Prostate gland (tissue), 2 donors: ENCODE measurements at regions not wholly inside any gene's neighbourhood (a gene's known extent, or its start where the extent isn't known, plus 50 kb on each side); places are given as distances from the start of the nearest gene placed in this dataset.

Source experiments
- CTCF ChIP-seq, 4 experiments: fragments of 200-600 bp in 2 of 4; fragments of 450-650 bp in 2 of 4; sonication (generic) in 2 of 4; IDR thresholded peaks; 1 replicate in 3 of 4; 2 replicates in 1 of 4; pipeline ENCODE4 v1.5.1; 2016 to 2019; ENCODE audit warnings: antibody characterized with exemption in 4 of 4, mild to moderate bottlenecking in 2 of 4, moderate library complexity in 2 of 4
- POLR2AphosphoS5 ChIP-seq: sonication (generic); formaldehyde crosslinking; IDR thresholded peaks from one replicate; pipeline ENCODE4 v1.6.1; 2017; ENCODE audit warnings: antibody characterized with exemption

- TF ChIP-seq CTCF (IDR thresholded peaks at IDR 0.05), result no peak
- TF ChIP-seq POLR2AphosphoS5, result no peak
Observed at GRCh38 chr4:38292529-38292928, 332.3 kb downstream of the PTTG2 start.
